Caco-2 (cell line): ENCODE measurements at regions not wholly inside any gene's neighbourhood (a gene's known extent, or its start where the extent isn't known, plus 50 kb on each side); places are given as distances from the start of the nearest gene placed in this dataset.

ENCODE experiments used
- BruUV-seq: library from RNA; stranded (reverse); fragments of 400-500 nt; replicated peaks from 2 replicates; lab custom pipeline; 2021; lab: Mats Ljungman, UMichigan
- CTCF ChIA-PET: fragments of 300-600 bp; sonication (Branson Sonifier 250); formaldehyde crosslinking; loops from one replicate; lab custom pipeline; 2022; ENCODE audit warnings: antibody characterized with exemption; lab: Charles Lee
- POLR2A ChIA-PET: fragments of 300-600 bp; sonication (Branson Sonifier 250); formaldehyde crosslinking; loops from one replicate; lab custom pipeline; 2022; ENCODE audit warnings: antibody characterized with exemption; lab: Charles Lee
- DNase-seq, 2 experiments: peaks; one replicate each; pipeline versions ENCODE4 v3.0.0 to v3.0.0-alpha.2; 2020 to 2022
- H3K27me3 ChIP-seq: replicated peaks from 2 replicates; pipeline ENCODE4 v1.6.0; 2011; ENCODE audit warnings: low read length; ENCODE audit not compliant: control insufficient read depth, insufficient read depth
- H3K36me3 ChIP-seq: 2 replicates; pipeline ENCODE4 v1.5.1; 2011; ENCODE audit warnings: low read length; ENCODE audit not compliant: control insufficient read depth, insufficient read depth
- H3K4me1 ChIP-seq: fragments of 250-450 bp; sonication (Bioruptor Pico); 2 replicates; pipeline ENCODE4 v1.5.1; 2020; ENCODE audit warnings: mild to moderate bottlenecking
- H3K4me3 ChIP-seq: 2 replicates; pipeline ENCODE4 v1.5.1; 2011; ENCODE audit warnings: low read depth, mild to moderate bottlenecking, control low read depth, low read length
- H3K9me3 ChIP-seq: fragments of 250-450 bp; sonication (Bioruptor Pico); 2 replicates; pipeline ENCODE4 v1.5.1; 2020; ENCODE audit warnings: mild to moderate bottlenecking, moderate library complexity
- H3K27ac Mint-ChIP-seq: one replicate; pipeline ENCODE4 v1.8.0; 2022; ENCODE audit warnings: mixed read lengths; ENCODE audit not compliant: unreplicated experiment
- H3K27me3 Mint-ChIP-seq: one replicate; pipeline ENCODE4 v1.8.0; 2022; ENCODE audit warnings: mixed read lengths; ENCODE audit not compliant: insufficient read depth, unreplicated experiment
- H3K36me3 Mint-ChIP-seq: one replicate; pipeline ENCODE4 v1.8.0; 2022; ENCODE audit warnings: mild to moderate bottlenecking, mixed read lengths; ENCODE audit not compliant: insufficient read depth, unreplicated experiment
- H3K4me1 Mint-ChIP-seq: one replicate; pipeline ENCODE4 v1.8.0; 2022; ENCODE audit warnings: low read depth, mixed read lengths; ENCODE audit not compliant: unreplicated experiment
- H3K4me3 Mint-ChIP-seq: one replicate; pipeline ENCODE4 v1.8.0; 2022; ENCODE audit warnings: mild to moderate bottlenecking, moderate library complexity, mixed read lengths; ENCODE audit not compliant: unreplicated experiment
- H3K9me3 Mint-ChIP-seq: one replicate; pipeline ENCODE4 v1.8.0; 2022; ENCODE audit warnings: mixed read lengths; ENCODE audit not compliant: unreplicated experiment
- CTCF ChIP-seq, 2 experiments: fragments of 200-600 bp in 1 of 2; IDR thresholded peaks; 1 replicate in 1 of 2; 2 replicates in 1 of 2; pipeline versions ENCODE4 v1.5.1 to v1.8.0; 2011 to 2022; ENCODE audit warnings: antibody characterized with exemption in 1 of 2, control low read depth in 1 of 2, inconsistent platforms in 1 of 2, low read depth in 1 of 2, low read length in 1 of 2, mild to moderate bottlenecking in 1 of 2, moderate library complexity in 1 of 2; ENCODE audit not compliant: insufficient read depth in 1 of 2, severe bottlenecking in 1 of 2, unreplicated experiment in 1 of 2
- intact Hi-C: fragments of 100-400 bp; cut with micrococcal nuclease; formaldehyde crosslinking; loops from one replicate; pipeline ENCODE4 v1.10.0; 2022; ENCODE audit not compliant: unreplicated experiment

GRCh38 chr6:4559281-4559875, 216.8 kb upstream of the CDYL start:
- DNase-seq, result no peak
- no peaks in the 10 kb centered on the region for H3K9me3 Mint-ChIP-seq
- no peak overlapping the region for H3K27ac Mint-ChIP-seq
- CTCF ChIA-PET, result no interaction called here
- Histone ChIP-seq H3K4me1 (no peaks in the 10 kb centered on the region), H3K36me3 (no peaks in the 10 kb centered on the region), H3K4me3 (no peak overlapping the region), H3K9me3 (no peaks in the 10 kb centered on the region), H3K27me3 (no peaks in the 10 kb centered on the region)
- no peaks in the 10 kb centered on the region for H3K4me1 Mint-ChIP-seq
- no TSS peak for BruUV-seq
- POLR2A ChIA-PET, result no interaction called here
- no peak for TF ChIP-seq CTCF (IDR thresholded peaks at IDR 0.05; ENCODE audit: insufficient read depth in 1 of 2, low read depth in 1 of 2, low read length in 1 of 2, severe bottlenecking in 1 of 2, unreplicated experiment in 1 of 2)
- peaks cover 10% of the 10 kb centered on the region for H3K27me3 Mint-ChIP-seq
- H3K4me3 Mint-ChIP-seq, result no peak overlapping the region
- intact Hi-C loops, result no loop called here
- no peaks in the 10 kb centered on the region for H3K36me3 Mint-ChIP-seq

DNA sequence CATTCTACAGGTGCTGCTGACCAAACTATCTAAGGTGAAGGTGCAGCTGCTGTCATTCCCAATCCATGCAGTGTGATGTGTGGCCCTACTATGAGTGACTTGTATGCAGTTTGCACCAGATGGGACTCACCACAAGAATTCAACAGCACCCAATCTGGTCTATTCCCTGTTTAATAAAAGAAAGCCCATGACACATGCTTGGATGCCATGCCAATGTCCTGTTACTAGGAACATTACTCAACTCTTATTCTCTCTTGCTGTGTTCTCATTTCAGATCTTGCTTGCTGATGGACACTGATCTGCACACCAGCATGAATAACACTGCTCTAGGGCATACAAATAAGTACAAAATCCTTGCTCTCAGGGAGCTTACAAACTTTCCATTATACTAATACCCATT, 221.6 kb upstream of the CDYL start:
- Mint-ChIP-seq H3K36me3 (no peaks in the 10 kb centered on the region), H3K4me1 (no peaks in the 10 kb centered on the region), H3K27ac (no peak overlapping the region), H3K4me3 (no peak overlapping the region), H3K27me3 (peaks cover 7% of the 10 kb centered on the region), H3K9me3 (no peaks in the 10 kb centered on the region)
- intact Hi-C loops, result no loop called here
- DNase-seq, result no peak
- Histone ChIP-seq H3K36me3 (no peaks in the 10 kb centered on the region), H3K27me3 (no peaks in the 10 kb centered on the region), H3K4me3 (no peak overlapping the region), H3K9me3 (no peaks in the 10 kb centered on the region), H3K4me1 (no peaks in the 10 kb centered on the region)
- ChIA-PET CTCF (no interaction called here), POLR2A (no interaction called here)
- TF ChIP-seq CTCF (IDR thresholded peaks at IDR 0.05; ENCODE audit: insufficient read depth in 1 of 2, low read depth in 1 of 2, low read length in 1 of 2, severe bottlenecking in 1 of 2, unreplicated experiment in 1 of 2), result no peak
- no TSS peak for BruUV-seq

- H3K27me3 ChIP-seq, result no peaks in the 10 kb centered on the region
- ChIA-PET POLR2A (no interaction called here), CTCF (no interaction called here)
- H3K36me3 ChIP-seq, result no peaks in the 10 kb centered on the region
- no peaks in the 10 kb centered on the region for H3K9me3 ChIP-seq
- Mint-ChIP-seq H3K4me3 (no peak overlapping the region), H3K36me3 (no peaks in the 10 kb centered on the region), H3K27me3 (peaks cover 7% of the 10 kb centered on the region), H3K9me3 (no peaks in the 10 kb centered on the region), H3K4me1 (no peaks in the 10 kb centered on the region), H3K27ac (no peak overlapping the region)
- intact Hi-C loops, result no loop called here
- H3K4me1 ChIP-seq, result no peaks in the 10 kb centered on the region
- TF ChIP-seq CTCF (IDR thresholded peaks at IDR 0.05; ENCODE audit: insufficient read depth in 1 of 2, low read depth in 1 of 2, low read length in 1 of 2, severe bottlenecking in 1 of 2, unreplicated experiment in 1 of 2), result no peak
- no peak overlapping the region for H3K4me3 ChIP-seq
- DNase-seq, result no peak
- BruUV-seq, result no TSS peak
Measured at GRCh38 chr6:4553387-4553786, 222.8 kb upstream of the CDYL start.
